ENCODE measurements at regions not wholly inside any gene's neighbourhood (a gene's known extent, or its start where the extent isn't known, plus 50 kb on each side); places are given as distances from the start of the nearest gene placed in this dataset.

- DNase-seq (ENCODE audit: low spot score): peak; percentile 15
- Histone ChIP-seq H3K9me3 (ENCODE audit: low read depth, low read length, poor library complexity, severe bottlenecking) (no peaks in the 10 kb centered on the region), H3K4me3 (ENCODE audit: low read depth, low read length, poor library complexity, severe bottlenecking) (no peak overlapping the region), H3K27me3 (replicated peaks; ENCODE audit: insufficient read depth, low read depth, low read length, poor library complexity) (no peaks in the 10 kb centered on the region), H3K36me3 (ENCODE audit: insufficient read depth, low read length, poor library complexity, severe bottlenecking) (no peaks in the 10 kb centered on the region), H3K4me1 (ENCODE audit: insufficient read depth, low read length, poor library complexity, severe bottlenecking) (peaks cover 24% of the 10 kb centered on the region), H3K27ac (ENCODE audit: low read depth, low read length, poor library complexity, severe bottlenecking) (no peak overlapping the region)
- TF ChIP-seq EZH2 (IDR thresholded peaks at IDR 0.05; ENCODE audit: borderline replicate concordance, low read depth, low read length, poor library complexity, severe bottlenecking) (no peak), CTCF (conservative IDR thresholded peaks at IDR 0.05; ENCODE audit: low read depth, low read length) (0 out of 2 replicates have a peak, but pooled peaks have one; percentile 18)
- no TSS peak for BruUV-seq (replicated peaks)
- ChIA-PET POLR2A (ENCODE audit: low non-redundant PET) (no interaction called here), CTCF (interaction anchor here (0.6 kb wide), 1 partner anchor 1032 kb away, joined by 3 read pairs; no protein-coding TSS in a partner anchor)
- intact Hi-C loops (cut with micrococcal nuclease; ENCODE audit: unreplicated experiment): no loop called here
Observed at GRCh38 chr10:3622427-3622826, 162.6 kb downstream of the KLF6 start.

GRCh38 chr10:3620818-3621217 is 164.2 kb downstream of the KLF6 start:
- ChIA-PET POLR2A (ENCODE audit: low non-redundant PET) (no interaction called here), CTCF (no interaction called here)
- intact Hi-C loops (cut with micrococcal nuclease; ENCODE audit: unreplicated experiment): no loop called here
- Histone ChIP-seq H3K4me1 (ENCODE audit: insufficient read depth, low read length, poor library complexity, severe bottlenecking) (peaks cover 24% of the 10 kb centered on the region), H3K27ac (ENCODE audit: low read depth, low read length, poor library complexity, severe bottlenecking) (no peak overlapping the region), H3K27me3 (replicated peaks; ENCODE audit: insufficient read depth, low read depth, low read length, poor library complexity) (no peaks in the 10 kb centered on the region), H3K4me3 (ENCODE audit: low read depth, low read length, poor library complexity, severe bottlenecking) (no peak overlapping the region), H3K9me3 (ENCODE audit: low read depth, low read length, poor library complexity, severe bottlenecking) (no peaks in the 10 kb centered on the region), H3K36me3 (ENCODE audit: insufficient read depth, low read length, poor library complexity, severe bottlenecking) (no peaks in the 10 kb centered on the region)
- TF ChIP-seq EZH2 (IDR thresholded peaks at IDR 0.05; ENCODE audit: borderline replicate concordance, low read depth, low read length, poor library complexity, severe bottlenecking) (no peak), CTCF (conservative IDR thresholded peaks at IDR 0.05; ENCODE audit: low read depth, low read length) (no peak)
- no peak for DNase-seq (ENCODE audit: low spot score)
- BruUV-seq (replicated peaks): no TSS peak

DNA sequence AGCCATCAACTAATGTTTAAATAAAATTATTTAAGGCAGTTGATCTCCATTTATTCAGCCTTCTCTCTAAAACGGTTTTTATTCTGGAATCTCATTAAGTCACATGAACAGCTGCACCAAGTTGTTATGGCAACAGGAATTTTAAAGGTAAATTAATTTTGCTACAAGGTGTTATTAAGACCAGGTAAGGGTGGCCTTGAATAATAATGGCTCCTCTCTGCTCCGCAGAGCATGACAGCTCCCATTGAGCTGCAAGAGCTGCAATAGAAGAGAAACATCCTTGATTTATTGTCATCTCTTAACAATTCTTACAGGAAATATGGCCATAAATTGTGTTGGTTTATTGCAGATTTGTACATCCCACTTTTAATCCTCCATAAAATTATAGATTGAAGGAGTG is 165.8 kb downstream of the KLF6 start:
- TF ChIP-seq CTCF (conservative IDR thresholded peaks at IDR 0.05; ENCODE audit: low read depth, low read length) (no peak), EZH2 (IDR thresholded peaks at IDR 0.05; ENCODE audit: borderline replicate concordance, low read depth, low read length, poor library complexity, severe bottlenecking) (no peak)
- no peaks in the 10 kb centered on the region for H3K27me3 ChIP-seq (replicated peaks; ENCODE audit: insufficient read depth, low read depth, low read length, poor library complexity)
- H3K36me3 ChIP-seq (ENCODE audit: insufficient read depth, low read length, poor library complexity, severe bottlenecking): no peaks in the 10 kb centered on the region

More for the DNA sequence above, 165.8 kb downstream of the KLF6 start:
- Histone ChIP-seq H3K4me1 (ENCODE audit: insufficient read depth, low read length, poor library complexity, severe bottlenecking) (peaks cover 24% of the 10 kb centered on the region), H3K4me3 (ENCODE audit: low read depth, low read length, poor library complexity, severe bottlenecking) (no peak overlapping the region), H3K9me3 (ENCODE audit: low read depth, low read length, poor library complexity, severe bottlenecking) (no peaks in the 10 kb centered on the region), H3K27ac (ENCODE audit: low read depth, low read length, poor library complexity, severe bottlenecking) (no peak overlapping the region)
- ChIA-PET CTCF (no interaction called here), POLR2A (ENCODE audit: low non-redundant PET) (no interaction called here)
- intact Hi-C loops (cut with micrococcal nuclease; ENCODE audit: unreplicated experiment): no loop called here
- DNase-seq (ENCODE audit: low spot score): peak; percentile 64
- BruUV-seq (replicated peaks): no TSS peak

Measured in A673 (cell line).